ENCODE measurements at regions not wholly inside any gene's neighbourhood (a gene's known extent, or its start where the extent isn't known, plus 50 kb on each side); places are given as distances from the start of the nearest gene placed in this dataset.
"Not testable (repeated sequence)": the region's sequence is repeated elsewhere in the genome, so short reads cannot be mapped to it uniquely, and the experiment has no call there.

- in situ Hi-C loops (cut with HindIII; ENCODE audit: low sequenced_read_pairs); DNase-seq (ENCODE audit: low spot score): not testable (repeated sequence)
These were observed 131.4 kb downstream of the IGLL1 start for GRCh38 chr22:23448499-23449288.

- DNase-seq (ENCODE audit: low spot score): no peak
- in situ Hi-C loops (cut with HindIII; ENCODE audit: low sequenced_read_pairs): no loop called here
These were observed 133.2 kb downstream of the IGLL1 start for GRCh38 chr22:23446796-23447350.

- in situ Hi-C loops (cut with HindIII; ENCODE audit: low sequenced_read_pairs); DNase-seq (ENCODE audit: low spot score): not testable (repeated sequence)
These were observed 133.9 kb downstream of the IGLL1 start for GRCh38 chr22:23446194-23446593.

- DNase-seq (ENCODE audit: low spot score); in situ Hi-C loops (cut with HindIII; ENCODE audit: low sequenced_read_pairs): not testable (repeated sequence)
These were observed 136.2 kb downstream of the IGLL1 start for GRCh38 chr22:23443905-23444304.

GRCh38 chr22:23439581-23439980 is 140.5 kb downstream of the IGLL1 start:
- in situ Hi-C loops (cut with HindIII; ENCODE audit: low sequenced_read_pairs): not testable (repeated sequence)

GRCh38 chr22:23438216-23438615 is 141.9 kb downstream of the IGLL1 start:
- DNase-seq (ENCODE audit: low spot score): no peak
- in situ Hi-C loops (cut with HindIII; ENCODE audit: low sequenced_read_pairs): no loop called here

More at GRCh38 chr22:23439581-23439980, 140.5 kb downstream of the IGLL1 start:
- not testable (repeated sequence) for DNase-seq (ENCODE audit: low spot score)

GRCh38 chr22:23437779-23438178 is 142.3 kb downstream of the IGLL1 start:
- in situ Hi-C loops (cut with HindIII; ENCODE audit: low sequenced_read_pairs): no loop called here

GRCh38 chr22:23437107-23437395 is 143.0 kb downstream of the IGLL1 start:
- in situ Hi-C loops (cut with HindIII; ENCODE audit: low sequenced_read_pairs); DNase-seq (ENCODE audit: low spot score): not testable (repeated sequence)

More at GRCh38 chr22:23437779-23438178, 142.3 kb downstream of the IGLL1 start:
- no peak for DNase-seq (ENCODE audit: low spot score)

- DNase-seq (ENCODE audit: low spot score); in situ Hi-C loops (cut with HindIII; ENCODE audit: low sequenced_read_pairs): not testable (repeated sequence)
These were observed 143.6 kb downstream of the IGLL1 start for GRCh38 chr22:23436354-23437106.

- DNase-seq (ENCODE audit: low spot score); in situ Hi-C loops (cut with HindIII; ENCODE audit: low sequenced_read_pairs): not testable (repeated sequence)
These were observed 144.9 kb downstream of the IGLL1 start for GRCh38 chr22:23435186-23435585.

- in situ Hi-C loops (cut with HindIII; ENCODE audit: low sequenced_read_pairs); DNase-seq (ENCODE audit: low spot score): not testable (repeated sequence)
These were observed 145.8 kb downstream of the IGLL1 start for GRCh38 chr22:23434198-23434830.

- in situ Hi-C loops (cut with HindIII; ENCODE audit: low sequenced_read_pairs): not testable (repeated sequence)
- peak; percentile 51 for DNase-seq (ENCODE audit: low spot score)
These were observed 146.7 kb downstream of the IGLL1 start for GRCh38 chr22:23433127-23434005.

GRCh38 chr22:23432719-23433118 is 147.4 kb downstream of the IGLL1 start:
- in situ Hi-C loops (cut with HindIII; ENCODE audit: low sequenced_read_pairs): not testable (repeated sequence)

GRCh38 chr22:23431337-23432072 is 148.6 kb downstream of the IGLL1 start:
- peak; percentile 42 for DNase-seq (ENCODE audit: low spot score)
- in situ Hi-C loops (cut with HindIII; ENCODE audit: low sequenced_read_pairs): no loop called here

More at GRCh38 chr22:23432719-23433118, 147.4 kb downstream of the IGLL1 start:
- not testable (repeated sequence) for DNase-seq (ENCODE audit: low spot score)

GRCh38 chr22:23424551-23425068 is 155.5 kb downstream of the IGLL1 start:
- in situ Hi-C loops (cut with HindIII; ENCODE audit: low sequenced_read_pairs): loop anchor here (25.0 kb wide), 1 partner anchor 112 kb away; no protein-coding TSS in a partner anchor
- not testable (repeated sequence) for DNase-seq (ENCODE audit: low spot score)

- in situ Hi-C loops (cut with HindIII; ENCODE audit: low sequenced_read_pairs): loop anchor here (25.0 kb wide), 1 partner anchor 112 kb away; no protein-coding TSS in a partner anchor
- DNase-seq (ENCODE audit: low spot score): no peak
These were observed 156.1 kb downstream of the IGLL1 start for GRCh38 chr22:23424031-23424430.

- not testable (repeated sequence) for DNase-seq (ENCODE audit: low spot score)
- in situ Hi-C loops (cut with HindIII; ENCODE audit: low sequenced_read_pairs): loop anchor here (25.0 kb wide), 1 partner anchor 110 kb away; no protein-coding TSS in a partner anchor
These were observed 157.8 kb downstream of the IGLL1 start for GRCh38 chr22:23422281-23422680.

Data from G401 (cell line).